ENCODE measurements at regions not wholly inside any gene's neighbourhood (a gene's known extent, or its start where the extent isn't known, plus 50 kb on each side); places are given as distances from the start of the nearest gene placed in this dataset.

DNA sequence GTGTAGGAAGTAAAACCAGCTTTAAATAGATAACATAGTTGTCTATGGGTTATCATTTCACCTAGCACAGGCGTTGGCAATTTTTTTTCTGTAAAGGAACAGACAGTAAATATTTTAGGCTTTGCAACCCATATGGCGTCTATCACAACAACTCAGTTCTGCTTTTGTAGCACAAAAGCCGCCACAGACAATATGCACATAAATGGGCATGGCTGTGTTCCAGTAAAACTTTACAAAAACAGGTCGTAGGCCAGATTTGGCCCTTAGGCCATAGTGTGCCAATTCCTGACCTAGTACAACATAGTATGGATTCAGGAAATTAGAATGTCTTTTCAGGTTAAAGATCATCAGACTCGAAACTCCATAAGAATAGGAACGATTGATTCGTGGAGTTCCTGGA lies 265.3 kb upstream of the GK2 start (continued):
- TF ChIP-seq, protein P1, sequence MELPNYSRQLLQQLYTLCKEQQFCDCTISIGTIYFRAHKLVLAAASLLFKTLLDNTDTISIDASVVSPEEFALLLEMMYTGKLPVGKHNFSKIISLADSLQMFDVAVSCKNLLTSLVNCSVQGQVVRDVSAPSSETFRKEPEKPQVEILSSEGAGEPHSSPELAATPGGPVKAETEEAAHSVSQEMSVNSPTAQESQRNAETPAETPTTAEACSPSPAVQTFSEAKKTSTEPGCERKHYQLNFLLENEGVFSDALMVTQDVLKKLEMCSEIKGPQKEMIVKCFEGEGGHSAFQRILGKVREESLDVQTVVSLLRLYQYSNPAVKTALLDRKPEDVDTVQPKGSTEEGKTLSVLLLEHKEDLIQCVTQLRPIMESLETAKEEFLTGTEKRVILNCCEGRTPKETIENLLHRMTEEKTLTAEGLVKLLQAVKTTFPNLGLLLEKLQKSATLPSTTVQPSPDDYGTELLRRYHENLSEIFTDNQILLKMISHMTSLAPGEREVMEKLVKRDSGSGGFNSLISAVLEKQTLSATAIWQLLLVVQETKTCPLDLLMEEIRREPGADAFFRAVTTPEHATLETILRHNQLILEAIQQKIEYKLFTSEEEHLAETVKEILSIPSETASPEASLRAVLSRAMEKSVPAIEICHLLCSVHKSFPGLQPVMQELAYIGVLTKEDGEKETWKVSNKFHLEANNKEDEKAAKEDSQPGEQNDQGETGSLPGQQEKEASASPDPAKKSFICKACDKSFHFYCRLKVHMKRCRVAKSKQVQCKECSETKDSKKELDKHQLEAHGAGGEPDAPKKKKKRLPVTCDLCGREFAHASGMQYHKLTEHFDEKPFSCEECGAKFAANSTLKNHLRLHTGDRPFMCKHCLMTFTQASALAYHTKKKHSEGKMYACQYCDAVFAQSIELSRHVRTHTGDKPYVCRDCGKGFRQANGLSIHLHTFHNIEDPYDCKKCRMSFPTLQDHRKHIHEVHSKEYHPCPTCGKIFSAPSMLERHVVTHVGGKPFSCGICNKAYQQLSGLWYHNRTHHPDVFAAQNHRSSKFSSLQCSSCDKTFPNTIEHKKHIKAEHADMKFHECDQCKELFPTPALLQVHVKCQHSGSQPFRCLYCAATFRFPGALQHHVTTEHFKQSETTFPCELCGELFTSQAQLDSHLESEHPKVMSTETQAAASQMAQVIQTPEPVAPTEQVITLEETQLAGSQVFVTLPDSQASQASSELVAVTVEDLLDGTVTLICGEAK (IDR thresholded peaks at IDR 0.05; ENCODE audit: borderline replicate concordance): no peak
- TF ChIP-seq, protein P2, sequence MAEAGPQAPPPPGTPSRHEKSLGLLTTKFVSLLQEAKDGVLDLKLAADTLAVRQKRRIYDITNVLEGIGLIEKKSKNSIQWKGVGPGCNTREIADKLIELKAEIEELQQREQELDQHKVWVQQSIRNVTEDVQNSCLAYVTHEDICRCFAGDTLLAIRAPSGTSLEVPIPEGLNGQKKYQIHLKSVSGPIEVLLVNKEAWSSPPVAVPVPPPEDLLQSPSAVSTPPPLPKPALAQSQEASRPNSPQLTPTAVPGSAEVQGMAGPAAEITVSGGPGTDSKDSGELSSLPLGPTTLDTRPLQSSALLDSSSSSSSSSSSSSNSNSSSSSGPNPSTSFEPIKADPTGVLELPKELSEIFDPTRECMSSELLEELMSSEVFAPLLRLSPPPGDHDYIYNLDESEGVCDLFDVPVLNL (IDR thresholded peaks at IDR 0.05; ENCODE audit: low read depth, low read length): no peak
- TF ChIP-seq RCOR1 (conservative IDR thresholded peaks at IDR 0.05; ENCODE audit: low read depth, low read length) (no peak), YY1 (IDR thresholded peaks at IDR 0.05; ENCODE audit: low read depth, low read length) (no peak)

DNA sequence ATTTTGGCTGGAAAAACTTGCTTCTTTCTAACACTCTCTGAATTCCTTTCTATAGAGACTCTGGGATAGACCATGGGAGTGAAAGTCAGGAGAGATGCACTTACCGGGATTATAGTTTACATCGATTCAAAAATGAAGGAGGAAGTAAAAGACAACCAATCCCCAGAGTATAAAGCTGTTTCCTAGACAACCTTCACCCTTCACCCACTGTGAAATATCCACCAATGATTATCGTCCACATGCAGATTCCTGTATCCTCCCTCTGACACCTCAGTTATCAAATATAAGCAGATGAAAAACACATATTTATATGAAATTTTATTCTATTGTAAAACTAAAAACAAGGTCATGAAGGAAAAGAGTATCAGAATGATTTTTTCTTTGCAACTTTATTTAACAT lies 258.8 kb upstream of the GK2 start:
- Histone ChIP-seq H3K9me3 (replicated peaks; ENCODE audit: control insufficient read depth, insufficient read depth, low read length) (no peaks in the 10 kb centered on the region), H3K27ac (ENCODE audit: control insufficient read depth, insufficient read depth) (no peak overlapping the region), H3K4me2 (ENCODE audit: control insufficient read depth, insufficient read depth) (no peak overlapping the region), H3K9ac (ENCODE audit: control insufficient read depth, insufficient read depth, low read length) (no peak overlapping the region), H2AFZ (ENCODE audit: control insufficient read depth, low read depth, low read length) (no peak overlapping the region), H3K36me3 (ENCODE audit: control insufficient read depth in 2 of 2, insufficient read depth in 2 of 2, low read length in 1 of 2) (no peaks in the 10 kb centered on the region), H3K4me1 (ENCODE audit: control insufficient read depth, insufficient read depth, low read length) (no peaks in the 10 kb centered on the region), H3K79me2 (ENCODE audit: control insufficient read depth, insufficient read depth, low read length) (no peaks in the 10 kb centered on the region), H3K27me3 (replicated peaks in 1 of 2; ENCODE audit: control insufficient read depth in 2 of 2, insufficient read depth in 2 of 2, low read length in 1 of 2) (no peaks in the 10 kb centered on the region), H4K20me1 (ENCODE audit: control insufficient read depth, insufficient read depth) (no peaks in the 10 kb centered on the region), H3K4me3 (no peak overlapping the region)
- intact Hi-C loops (cut with micrococcal nuclease; ENCODE audit: unreplicated experiment) (no loop called here), in situ Hi-C loops (cut with MboI) (no loop called here)
- ChIA-PET CTCF (no interaction called here), POLR2A (no interaction called here), RAD21 (ENCODE audit: unreplicated experiment) (no interaction called here), SMC1A (ENCODE audit: uncharacterized antibody, unreplicated experiment) (no interaction called here)
- no peak for DNase-seq (ENCODE audit: low read depth, low spot score)
- no TSS peak for BruUV-seq (replicated peaks)
- WGBS (ENCODE audit: insufficient coverage, insufficient replicate concordance, low lambda C conversion rate, missing lambda C conversion rate): 5% methylated on average over 3 of the region's 3 CpGs
- no peak for FAIRE-seq
- ATAC-seq: no peak
- TF ChIP-seq ZZZ3 (IDR thresholded peaks at IDR 0.05; ENCODE audit: control insufficient read depth, insufficient read length, low read depth) (no peak), NFXL1 (IDR thresholded peaks at IDR 0.05; ENCODE audit: borderline replicate concordance) (no peak), BACH1 (IDR thresholded peaks at IDR 0.05; ENCODE audit: borderline replicate concordance) (no peak), NFIC (IDR thresholded peaks at IDR 0.05; ENCODE audit: low read depth, low read length) (no peak), MEF2A (IDR thresholded peaks at IDR 0.05; ENCODE audit: insufficient read depth, low read depth, low read length) (no peak), ZSCAN29 (IDR thresholded peaks at IDR 0.05) (no peak), ETV6 (conservative IDR thresholded peaks at IDR 0.05 in 1 of 2, IDR thresholded peaks at IDR 0.05 in 1 of 2; ENCODE audit: borderline replicate concordance in 1 of 2, low read depth in 1 of 2) (no peak), FOS (IDR thresholded peaks at IDR 0.05; ENCODE audit: borderline replicate concordance, extremely low read depth, insufficient read length) (no peak), TCF12 (IDR thresholded peaks at IDR 0.05; ENCODE audit: low read depth, low read length) (no peak), ZNF384 (IDR thresholded peaks at IDR 0.05; ENCODE audit: borderline replicate concordance, low read depth, low read length) (no peak), ZBED1 (IDR thresholded peaks at IDR 0.05; ENCODE audit: borderline replicate concordance) (no peak)
- TF ChIP-seq, protein P3, sequence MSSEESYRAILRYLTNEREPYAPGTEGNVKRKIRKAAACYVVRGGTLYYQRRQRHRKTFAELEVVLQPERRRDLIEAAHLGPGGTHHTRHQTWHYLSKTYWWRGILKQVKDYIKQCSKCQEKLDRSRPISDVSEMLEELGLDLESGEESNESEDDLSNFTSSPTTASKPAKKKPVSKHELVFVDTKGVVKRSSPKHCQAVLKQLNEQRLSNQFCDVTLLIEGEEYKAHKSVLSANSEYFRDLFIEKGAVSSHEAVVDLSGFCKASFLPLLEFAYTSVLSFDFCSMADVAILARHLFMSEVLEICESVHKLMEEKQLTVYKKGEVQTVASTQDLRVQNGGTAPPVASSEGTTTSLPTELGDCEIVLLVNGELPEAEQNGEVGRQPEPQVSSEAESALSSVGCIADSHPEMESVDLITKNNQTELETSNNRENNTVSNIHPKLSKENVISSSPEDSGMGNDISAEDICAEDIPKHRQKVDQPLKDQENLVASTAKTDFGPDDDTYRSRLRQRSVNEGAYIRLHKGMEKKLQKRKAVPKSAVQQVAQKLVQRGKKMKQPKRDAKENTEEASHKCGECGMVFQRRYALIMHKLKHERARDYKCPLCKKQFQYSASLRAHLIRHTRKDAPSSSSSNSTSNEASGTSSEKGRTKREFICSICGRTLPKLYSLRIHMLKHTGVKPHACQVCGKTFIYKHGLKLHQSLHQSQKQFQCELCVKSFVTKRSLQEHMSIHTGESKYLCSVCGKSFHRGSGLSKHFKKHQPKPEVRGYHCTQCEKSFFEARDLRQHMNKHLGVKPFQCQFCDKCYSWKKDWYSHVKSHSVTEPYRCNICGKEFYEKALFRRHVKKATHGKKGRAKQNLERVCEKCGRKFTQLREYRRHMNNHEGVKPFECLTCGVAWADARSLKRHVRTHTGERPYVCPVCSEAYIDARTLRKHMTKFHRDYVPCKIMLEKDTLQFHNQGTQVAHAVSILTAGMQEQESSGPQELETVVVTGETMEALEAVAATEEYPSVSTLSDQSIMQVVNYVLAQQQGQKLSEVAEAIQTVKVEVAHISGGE (CRISPR knock-in tag; IDR thresholded peaks at IDR 0.05): no peak
